Ishikawa (cell line): ENCODE measurements at regions not wholly inside any gene's neighbourhood (a gene's known extent, or its start where the extent isn't known, plus 50 kb on each side); places are given as distances from the start of the nearest gene placed in this dataset.

Experiments
- CREB1 ChIP-seq: IDR thresholded peaks from 2 replicates; pipeline ENCODE4 v1.6.1; 2012; ENCODE audit warnings: low read depth
- MAX ChIP-seq: IDR thresholded peaks from 2 replicates; pipeline ENCODE4 v1.6.1; 2012

- TF ChIP-seq CREB1, result no peak
- no peak for TF ChIP-seq MAX
Measured at GRCh38 chr2:12636837-12637581, 79.7 kb upstream of the TRIB2 start.
